ENCODE measurements at regions not wholly inside any gene's neighbourhood (a gene's known extent, or its start where the extent isn't known, plus 50 kb on each side); places are given as distances from the start of the nearest gene placed in this dataset.

DNA sequence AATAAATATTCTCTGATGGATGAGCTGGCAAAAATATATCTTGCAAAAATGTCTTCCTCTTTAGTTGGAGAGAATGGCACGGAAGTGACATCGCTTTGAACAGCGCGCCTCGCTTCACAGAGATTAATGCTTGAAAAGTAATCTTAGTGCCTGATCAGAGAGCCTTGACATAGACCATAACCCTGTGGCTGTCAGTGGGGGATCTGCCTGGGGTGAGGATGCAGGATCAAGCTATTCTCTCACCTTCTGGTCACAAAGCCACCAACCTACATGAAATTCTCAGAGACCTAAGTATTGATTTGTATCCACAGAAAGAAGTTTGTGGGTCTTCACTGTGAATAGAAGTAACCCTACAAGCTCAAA is 492.6 kb downstream of the LMO4 start:
- H3K4me3 Mint-ChIP-seq (ENCODE audit: low read depth, unreplicated experiment), result no peak overlapping the region

DNA sequence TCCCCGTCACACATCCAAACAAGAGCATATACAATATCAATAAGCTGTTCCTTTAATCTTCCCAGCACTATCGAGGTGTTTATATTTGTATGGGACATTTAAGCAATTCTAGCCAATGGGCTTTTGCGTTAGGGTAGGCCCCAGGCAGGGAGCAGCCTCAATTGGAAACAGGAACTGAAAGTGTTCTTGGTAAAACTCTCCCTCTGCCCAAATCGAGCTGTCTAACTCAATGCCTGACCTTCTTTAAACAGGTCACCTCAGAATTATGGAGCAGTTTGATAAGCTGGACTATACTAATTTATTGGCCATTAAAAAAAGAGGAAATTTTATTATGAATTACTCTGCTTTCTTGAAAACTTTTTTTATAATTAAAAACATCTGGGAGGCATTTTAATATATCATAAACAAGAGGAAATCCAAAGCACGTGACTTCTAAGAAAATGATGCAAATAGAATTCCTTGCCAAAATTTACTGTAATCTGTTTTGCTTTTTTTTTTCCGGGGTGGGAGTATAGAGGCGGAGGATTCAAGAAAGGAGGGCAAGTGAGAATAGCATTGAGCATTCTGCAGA is 498.1 kb downstream of the LMO4 start:
- no peak overlapping the region for H3K4me3 Mint-ChIP-seq (ENCODE audit: low read depth, unreplicated experiment)
- H3K9me3 Mint-ChIP-seq (ENCODE audit: low read depth, unreplicated experiment), result peaks cover 3% of the 10 kb centered on the region
- no TSS peak for BruUV-seq (replicated peaks)
- no peaks in the 10 kb centered on the region for H3K36me3 Mint-ChIP-seq (ENCODE audit: insufficient read depth, unreplicated experiment)
- CTCF ChIA-PET, result no interaction called here
- intact Hi-C loops (cut with micrococcal nuclease; ENCODE audit: unreplicated experiment), result no loop called here
- no peak overlapping the region for H3K27ac Mint-ChIP-seq (ENCODE audit: unreplicated experiment)
- TF ChIP-seq, protein P1, sequence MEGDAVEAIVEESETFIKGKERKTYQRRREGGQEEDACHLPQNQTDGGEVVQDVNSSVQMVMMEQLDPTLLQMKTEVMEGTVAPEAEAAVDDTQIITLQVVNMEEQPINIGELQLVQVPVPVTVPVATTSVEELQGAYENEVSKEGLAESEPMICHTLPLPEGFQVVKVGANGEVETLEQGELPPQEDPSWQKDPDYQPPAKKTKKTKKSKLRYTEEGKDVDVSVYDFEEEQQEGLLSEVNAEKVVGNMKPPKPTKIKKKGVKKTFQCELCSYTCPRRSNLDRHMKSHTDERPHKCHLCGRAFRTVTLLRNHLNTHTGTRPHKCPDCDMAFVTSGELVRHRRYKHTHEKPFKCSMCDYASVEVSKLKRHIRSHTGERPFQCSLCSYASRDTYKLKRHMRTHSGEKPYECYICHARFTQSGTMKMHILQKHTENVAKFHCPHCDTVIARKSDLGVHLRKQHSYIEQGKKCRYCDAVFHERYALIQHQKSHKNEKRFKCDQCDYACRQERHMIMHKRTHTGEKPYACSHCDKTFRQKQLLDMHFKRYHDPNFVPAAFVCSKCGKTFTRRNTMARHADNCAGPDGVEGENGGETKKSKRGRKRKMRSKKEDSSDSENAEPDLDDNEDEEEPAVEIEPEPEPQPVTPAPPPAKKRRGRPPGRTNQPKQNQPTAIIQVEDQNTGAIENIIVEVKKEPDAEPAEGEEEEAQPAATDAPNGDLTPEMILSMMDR (IDR thresholded peaks at IDR 0.05; ENCODE audit: unreplicated experiment), result no peak
- no peaks in the 10 kb centered on the region for H3K27me3 Mint-ChIP-seq (ENCODE audit: unreplicated experiment)
- H3K4me1 Mint-ChIP-seq (ENCODE audit: low read depth, unreplicated experiment), result peaks cover 7% of the 10 kb centered on the region
- DNase-seq, result no peak

More for the DNA sequence above, 492.6 kb downstream of the LMO4 start:
- no TSS peak for BruUV-seq (replicated peaks)
- TF ChIP-seq, protein P1 (IDR thresholded peaks at IDR 0.05; ENCODE audit: unreplicated experiment), result no peak
- peaks cover 3% of the 10 kb centered on the region for H3K4me1 Mint-ChIP-seq (ENCODE audit: low read depth, unreplicated experiment)
- CTCF ChIA-PET, result no interaction called here
- DNase-seq, result no peak
- intact Hi-C loops (cut with micrococcal nuclease; ENCODE audit: unreplicated experiment), result no loop called here
- peaks cover under 1% of the 10 kb centered on the region for H3K9me3 Mint-ChIP-seq (ENCODE audit: low read depth, unreplicated experiment)
- H3K27ac Mint-ChIP-seq (ENCODE audit: unreplicated experiment), result no peak overlapping the region
- H3K36me3 Mint-ChIP-seq (ENCODE audit: insufficient read depth, unreplicated experiment), result no peaks in the 10 kb centered on the region
- H3K27me3 Mint-ChIP-seq (ENCODE audit: unreplicated experiment), result no peaks in the 10 kb centered on the region

DNA sequence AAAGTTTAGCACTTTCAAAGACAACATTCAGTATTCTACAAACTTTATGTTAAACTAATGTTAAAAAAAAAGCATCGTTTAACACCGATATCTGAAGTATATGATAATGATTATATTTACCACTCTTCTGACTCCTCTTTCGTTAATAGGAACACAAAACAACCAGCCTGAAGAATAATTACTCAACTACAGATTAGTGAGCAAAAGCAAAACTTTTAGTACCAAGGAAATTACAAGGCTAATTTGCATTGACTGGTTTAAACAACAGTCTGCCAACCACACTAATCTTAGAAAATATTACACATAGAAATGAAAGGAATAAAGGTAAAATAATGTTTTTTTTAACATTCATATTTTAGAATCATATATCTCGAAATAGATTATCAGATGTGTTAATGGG is 500.7 kb downstream of the LMO4 start:
- H3K4me3 Mint-ChIP-seq (ENCODE audit: low read depth, unreplicated experiment), result no peak overlapping the region
- CTCF ChIA-PET, result no interaction called here
- peaks cover 7% of the 10 kb centered on the region for H3K4me1 Mint-ChIP-seq (ENCODE audit: low read depth, unreplicated experiment)
- intact Hi-C loops (cut with micrococcal nuclease; ENCODE audit: unreplicated experiment), result no loop called here
- H3K27ac Mint-ChIP-seq (ENCODE audit: unreplicated experiment), result no peak overlapping the region
- no peaks in the 10 kb centered on the region for H3K27me3 Mint-ChIP-seq (ENCODE audit: unreplicated experiment)
- BruUV-seq (replicated peaks), result no TSS peak
- H3K9me3 Mint-ChIP-seq (ENCODE audit: low read depth, unreplicated experiment), result peaks cover 3% of the 10 kb centered on the region
- TF ChIP-seq, protein P1 (IDR thresholded peaks at IDR 0.05; ENCODE audit: unreplicated experiment), result no peak
- DNase-seq, result no peak
- H3K36me3 Mint-ChIP-seq (ENCODE audit: insufficient read depth, unreplicated experiment), result no peaks in the 10 kb centered on the region

DNA sequence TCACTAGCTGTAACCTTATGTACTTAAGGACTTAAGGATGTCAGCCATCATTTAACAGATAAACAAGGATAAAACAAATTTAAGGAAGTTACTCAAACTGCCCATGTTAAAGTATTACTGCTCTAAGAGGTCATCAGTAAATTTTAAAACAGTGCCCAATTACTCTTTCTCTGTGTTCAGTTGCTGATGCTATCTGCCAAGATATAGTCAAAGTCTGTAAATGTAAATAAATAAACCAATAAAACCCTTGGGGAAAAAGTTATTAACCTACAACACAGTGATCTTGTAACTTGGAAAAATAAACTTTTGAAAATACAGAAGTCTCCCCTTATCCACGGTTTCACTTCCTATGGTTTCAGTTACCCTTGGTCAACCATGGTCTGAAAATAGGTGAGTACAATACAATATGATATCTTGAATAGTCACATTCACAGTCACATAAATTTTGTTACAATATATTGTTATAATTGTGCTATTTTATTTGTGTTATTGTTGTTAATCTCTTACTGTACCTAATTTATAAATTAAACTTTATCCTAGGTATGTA is 501.8 kb downstream of the LMO4 start:
- Mint-ChIP-seq H3K9me3 (ENCODE audit: low read depth, unreplicated experiment) (peaks cover 3% of the 10 kb centered on the region), H3K4me1 (ENCODE audit: low read depth, unreplicated experiment) (peaks cover 7% of the 10 kb centered on the region), H3K27me3 (ENCODE audit: unreplicated experiment) (no peaks in the 10 kb centered on the region), H3K36me3 (ENCODE audit: insufficient read depth, unreplicated experiment) (no peaks in the 10 kb centered on the region), H3K27ac (ENCODE audit: unreplicated experiment) (no peak overlapping the region), H3K4me3 (ENCODE audit: low read depth, unreplicated experiment) (no peak overlapping the region)
- intact Hi-C loops (cut with micrococcal nuclease; ENCODE audit: unreplicated experiment), result no loop called here
- BruUV-seq (replicated peaks), result no TSS peak
- TF ChIP-seq, protein P1 (IDR thresholded peaks at IDR 0.05; ENCODE audit: unreplicated experiment), result no peak
- CTCF ChIA-PET, result no interaction called here
- no peak for DNase-seq
